DMS53 treated with DMSO at 0.1 percent for 48 hours (cell line): ENCODE measurements at regions not wholly inside any gene's neighbourhood (a gene's known extent, or its start where the extent isn't known, plus 50 kb on each side); places are given as distances from the start of the nearest gene placed in this dataset.
"Not testable (repeated sequence)": the region's sequence is repeated elsewhere in the genome, so short reads cannot be mapped to it uniquely, and the experiment has no call there.

Experiments used
- DNase-seq: peaks from one replicate; lab custom pipeline; 2025; ENCODE audit not compliant: unreplicated experiment; lab: John Stamatoyannopoulos, UW

DNA sequence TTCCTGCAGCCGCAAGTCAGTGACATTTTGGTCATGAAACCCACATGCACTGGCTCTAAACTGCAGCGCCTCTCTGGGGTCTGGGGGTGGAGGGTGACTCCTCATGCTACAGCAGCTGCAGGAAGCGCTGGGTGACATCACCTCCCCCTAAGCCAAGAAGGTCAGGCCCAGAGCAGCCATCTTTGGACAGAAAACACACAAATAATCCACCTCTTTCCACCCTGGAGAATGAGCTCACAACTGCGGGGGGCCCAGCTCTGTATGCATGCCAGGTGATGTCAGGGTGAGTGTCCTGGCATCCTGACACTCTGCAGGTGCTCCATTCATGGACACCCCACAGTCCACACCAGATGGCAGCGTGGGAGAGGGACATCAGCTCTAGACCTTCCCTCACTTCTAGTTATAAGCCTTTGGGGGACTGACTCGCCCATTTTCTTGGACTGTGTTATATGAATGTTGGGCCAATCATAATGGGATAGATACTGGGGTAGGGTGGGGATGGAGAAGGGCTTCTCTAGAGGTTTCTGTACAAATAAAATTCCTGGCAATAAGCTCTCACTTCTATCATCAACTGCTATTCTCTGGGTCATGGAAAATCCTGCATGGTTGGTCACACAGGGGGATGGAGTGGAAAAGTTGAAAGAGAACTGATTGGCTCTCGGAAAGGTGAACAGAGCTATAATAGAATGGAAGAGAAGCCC lies 70.7 kb upstream of the THBS1 start:
- no peak for DNase-seq

DNA sequence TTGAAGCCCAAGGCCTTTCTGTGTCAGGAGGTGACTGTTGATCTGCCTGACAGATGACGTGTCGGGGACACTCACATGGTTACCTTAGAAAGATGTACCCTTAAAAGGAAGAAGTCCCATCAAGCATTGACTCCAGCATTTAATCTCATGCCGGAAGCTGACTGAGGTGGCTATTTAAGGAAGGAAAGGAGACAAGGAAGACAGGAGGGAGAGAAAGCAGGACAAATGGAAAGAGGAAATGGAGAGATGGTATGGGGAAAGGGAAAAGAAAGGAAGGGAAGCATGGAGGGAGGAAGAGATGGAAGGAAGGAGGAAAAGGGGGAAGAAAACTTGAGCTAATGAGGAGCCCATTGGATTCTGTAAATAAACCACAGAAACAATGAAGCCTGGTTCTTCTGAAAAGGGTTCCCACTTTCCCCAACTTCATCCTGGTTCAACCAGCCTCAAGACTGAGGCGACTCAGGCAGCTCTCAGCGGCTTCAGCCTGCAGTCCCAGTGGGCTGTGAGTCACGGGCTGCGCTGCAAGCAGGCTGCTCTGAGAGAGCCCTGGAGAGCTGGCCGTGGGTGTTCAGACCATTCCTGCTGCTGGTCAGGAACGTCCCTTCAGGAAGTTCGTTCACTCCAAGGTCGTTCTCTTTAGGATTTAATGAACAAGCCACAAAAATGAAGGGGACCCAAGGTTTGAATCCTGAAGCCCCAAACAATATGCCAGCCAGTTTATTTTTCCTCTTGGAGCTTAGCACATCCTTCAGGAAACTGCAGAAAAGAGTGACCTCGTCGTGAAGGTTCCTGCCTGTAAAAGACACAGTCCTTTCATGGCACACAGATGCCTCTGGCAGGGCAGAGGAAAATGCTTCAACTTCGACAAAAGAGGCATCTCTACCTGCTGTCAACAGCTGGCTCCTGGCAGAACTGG lies 69.6 kb upstream of the THBS1 start:
- no peak for DNase-seq

DNA sequence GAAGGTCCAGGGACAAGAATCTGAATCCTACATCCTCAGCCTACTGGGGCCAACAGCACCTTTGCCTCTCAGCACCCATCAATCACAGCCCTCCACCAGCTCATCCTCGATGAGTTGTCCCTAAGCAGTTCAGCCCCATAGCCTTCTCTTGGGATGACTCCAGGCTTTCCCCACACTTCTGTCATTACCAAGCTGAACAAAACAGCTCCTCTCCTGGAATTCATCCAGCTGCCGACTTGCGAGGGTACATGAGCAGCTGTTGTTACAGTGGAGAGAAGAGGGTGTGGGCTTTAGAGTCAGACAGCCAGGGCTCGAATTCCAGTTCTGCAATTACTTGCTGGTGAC lies 69.0 kb upstream of the THBS1 start:
- no peak for DNase-seq

DNA sequence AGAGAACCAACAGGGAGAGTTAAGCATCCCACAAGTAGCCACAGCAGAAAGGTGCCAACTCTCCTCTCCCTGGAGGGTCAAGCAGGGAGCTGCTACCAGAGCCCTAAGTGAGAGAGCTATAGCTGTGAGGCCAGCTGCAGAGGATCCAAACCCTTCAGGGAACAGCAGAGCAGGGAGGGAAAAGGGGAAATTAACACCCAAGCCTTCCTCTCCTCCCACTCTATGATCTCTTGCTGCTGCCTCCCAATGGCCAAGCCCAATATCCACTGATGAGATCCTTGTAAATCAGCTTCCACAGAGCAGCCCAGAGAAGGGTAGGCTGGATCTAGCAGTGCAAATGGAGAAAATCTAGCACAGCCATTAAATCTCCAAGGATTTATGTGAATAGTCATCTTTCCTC lies 68.2 kb upstream of the THBS1 start:
- no peak for DNase-seq

DNA sequence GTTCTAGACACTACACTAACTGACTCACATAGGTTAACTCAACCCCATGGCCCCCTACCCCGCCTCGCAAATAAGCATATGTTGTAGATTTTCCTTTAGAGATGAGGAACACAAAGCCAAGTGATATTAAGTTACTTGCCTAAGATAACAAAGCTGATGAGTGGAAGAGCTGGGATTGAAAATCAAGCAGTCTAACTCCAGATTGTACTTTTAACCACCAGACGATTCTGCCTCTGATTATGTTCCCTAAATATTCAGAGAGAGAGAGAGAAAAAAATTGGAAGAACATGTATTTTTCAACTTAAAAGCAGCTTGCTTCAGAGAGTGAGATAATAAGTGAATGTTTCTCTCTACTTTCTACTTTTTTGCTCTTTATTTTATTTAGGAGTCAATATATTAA lies 66.9 kb upstream of the THBS1 start:
- no peak for DNase-seq

DNA sequence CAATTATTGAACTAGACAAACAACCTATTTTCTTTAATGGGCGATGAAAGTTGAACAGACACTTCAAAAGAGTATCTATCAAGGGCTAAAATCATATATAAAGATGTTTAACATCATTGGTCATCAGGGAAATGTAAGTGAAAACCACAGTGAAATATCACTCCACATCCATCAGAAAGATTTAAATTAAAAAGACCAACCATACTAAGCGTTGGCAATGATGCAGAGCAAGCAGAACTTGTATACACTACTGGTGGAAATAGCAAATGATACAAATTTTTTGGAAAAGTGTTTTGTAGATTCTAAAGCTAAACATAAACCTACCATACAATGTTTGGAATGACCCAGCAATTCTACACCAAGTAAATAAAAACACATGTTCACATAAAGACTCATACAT lies 65.9 kb upstream of the THBS1 start:
- DNase-seq: no peak

DNA sequence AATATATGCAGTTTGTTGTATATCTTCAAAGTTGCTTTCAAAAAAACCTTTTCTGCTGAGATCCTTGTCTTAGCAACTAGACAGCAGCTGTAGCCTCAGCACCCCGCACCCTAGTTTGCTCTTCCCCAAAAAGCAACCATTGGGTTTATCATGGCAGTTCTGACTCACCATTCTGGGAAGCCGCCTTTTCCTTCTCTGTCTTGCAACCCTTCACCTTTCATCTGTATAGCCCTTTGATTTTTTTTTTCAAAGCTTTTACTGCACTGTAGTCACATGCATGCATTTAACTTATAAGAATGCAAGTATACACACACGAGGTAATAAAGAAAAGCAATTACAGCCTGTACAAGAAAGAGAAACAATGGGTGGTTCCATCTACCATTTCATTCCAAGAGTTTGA lies 65.1 kb upstream of the THBS1 start:
- DNase-seq: no peak

DNA sequence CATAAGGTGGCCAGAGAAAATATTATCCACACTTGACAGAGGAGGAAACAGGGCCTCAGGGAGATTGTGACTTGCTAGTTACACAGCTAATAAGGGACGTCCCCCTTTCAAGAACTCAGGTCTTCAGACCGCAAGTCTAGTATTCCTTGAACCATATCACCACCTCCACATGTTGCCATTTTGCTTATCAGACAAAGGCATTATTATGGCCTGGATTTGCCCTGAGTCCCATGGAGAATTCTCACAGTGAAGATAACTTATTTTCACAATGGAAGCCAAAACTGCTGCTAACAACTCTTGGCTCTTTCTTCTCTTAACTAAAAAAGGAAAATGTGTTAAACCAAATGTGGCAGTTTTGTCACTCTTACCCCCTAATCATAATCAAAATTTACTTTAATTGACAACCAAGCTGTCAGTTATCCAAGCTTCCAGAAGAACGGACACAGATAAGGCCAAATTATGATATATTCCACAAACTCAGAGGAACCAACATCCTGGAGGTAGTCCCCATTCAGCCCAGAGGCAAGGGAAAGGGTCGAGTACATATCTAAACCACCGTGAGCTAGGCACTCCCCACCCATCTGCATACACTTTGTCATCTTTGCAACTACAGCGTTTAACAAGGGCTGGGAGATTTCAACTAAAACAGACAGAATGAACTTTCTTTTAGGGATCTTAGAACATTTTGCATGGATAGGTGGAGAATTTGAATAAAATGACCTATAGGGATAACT lies 63.6 kb upstream of the THBS1 start:
- no peak for DNase-seq

DNA sequence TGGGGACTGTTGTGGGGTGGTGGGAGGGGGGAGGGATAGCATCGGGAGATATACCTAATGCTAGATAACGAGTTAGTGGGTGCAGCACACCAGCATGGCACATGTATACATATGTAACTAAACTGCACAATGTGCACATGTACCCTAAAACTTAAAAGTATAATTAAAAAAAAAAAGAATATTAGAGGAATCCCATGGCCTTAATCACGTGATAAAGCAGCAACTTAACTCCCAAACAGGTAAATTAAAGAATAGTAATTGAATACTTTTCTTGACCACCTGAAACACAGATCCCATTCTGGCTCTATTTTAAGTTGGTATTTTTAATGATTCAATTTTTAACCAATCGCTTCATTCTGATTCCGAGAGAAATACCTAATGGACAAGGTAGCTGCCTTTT lies 56.9 kb upstream of the THBS1 start:
- not testable (repeated sequence) for DNase-seq

DNA sequence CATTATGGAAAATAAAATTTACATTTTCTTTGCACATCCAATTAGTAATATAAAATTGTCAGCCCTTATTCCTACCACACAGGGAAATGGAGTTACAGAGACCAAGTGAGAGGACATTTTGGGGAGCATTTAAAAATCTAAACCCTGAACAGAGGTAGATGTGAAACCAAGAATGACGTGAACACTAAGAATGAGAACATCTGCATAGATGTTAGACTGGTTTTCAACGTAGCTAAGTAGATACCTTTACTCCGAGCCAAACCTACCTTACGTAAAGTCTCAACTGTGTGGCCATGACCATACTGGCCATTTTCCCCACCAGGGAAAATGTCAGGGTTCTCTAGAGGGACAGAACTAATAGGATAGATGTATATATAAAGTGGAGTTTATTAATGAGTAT lies 51.4 kb upstream of the THBS1 start:
- no peak for DNase-seq

DNA sequence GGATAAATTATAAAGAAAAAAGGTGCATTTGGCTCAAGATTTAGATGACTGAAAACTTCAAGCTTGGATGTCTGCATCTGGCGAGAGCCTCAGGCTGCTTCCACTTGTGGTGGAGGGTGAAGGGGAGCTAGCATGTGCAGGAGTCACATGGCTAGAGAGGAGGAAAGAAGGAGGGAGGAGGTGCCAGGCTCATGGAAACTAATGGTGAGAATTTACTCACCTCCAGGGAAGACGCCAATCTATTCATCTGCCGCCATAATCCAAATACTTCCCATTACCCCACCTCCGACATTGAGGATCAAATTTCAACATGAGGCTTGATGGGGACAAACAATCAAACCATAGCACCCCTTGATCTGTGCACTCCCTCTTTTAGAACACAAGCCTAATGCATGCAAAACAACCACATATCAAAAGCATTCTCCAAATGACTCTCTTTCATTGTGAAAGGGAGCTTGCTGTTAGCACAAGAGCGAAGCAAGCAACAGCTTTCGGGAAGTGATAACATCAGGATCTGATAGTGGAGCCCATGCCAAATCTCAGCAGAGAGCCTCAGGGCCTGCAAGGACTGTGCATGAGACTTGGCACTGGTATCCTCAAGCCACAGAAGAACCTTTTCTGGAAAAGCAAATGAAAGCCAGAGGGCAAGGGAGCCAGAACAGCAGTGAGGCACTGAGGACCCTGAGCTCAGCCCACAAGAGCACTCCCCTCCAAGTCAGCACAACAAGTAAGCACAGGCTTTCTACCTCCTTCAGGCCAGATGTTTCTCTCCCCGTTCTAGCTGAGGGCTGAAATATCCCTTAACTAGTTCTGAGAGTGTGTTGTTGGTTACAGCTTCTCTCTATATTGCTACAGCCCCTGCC lies 50.2 kb upstream of the THBS1 start:
- no peak for DNase-seq
